BJ (cell line): ENCODE measurements at regions not wholly inside any gene's neighbourhood (a gene's known extent, or its start where the extent isn't known, plus 50 kb on each side); places are given as distances from the start of the nearest gene placed in this dataset.

ENCODE experiments used
- CTCF ChIA-PET: fragments of 350-600 bp; formaldehyde crosslinking; extraction: SDS; loops from one replicate; lab custom pipeline; 2021; ENCODE audit warnings: antibody characterized with exemption, inconsistent platforms; lab: Yijun Ruan, JAX
- POLR2A ChIA-PET: fragments of 300-600 bp; sonication (Branson Sonifier 250); formaldehyde crosslinking; extraction: SDS; loops from one replicate; lab custom pipeline; 2021; ENCODE audit warnings: antibody characterized with exemption; lab: Charles Lee
- DNase-seq: peaks from one replicate; pipeline ENCODE4 v3.0.0-alpha.2; 2011; ENCODE audit warnings: low read depth
- H3K27me3 ChIP-seq: 2 replicates; pipeline ENCODE4 v1.6.0; 2011; ENCODE audit warnings: low read length; ENCODE audit not compliant: control insufficient read depth, insufficient read depth
- H3K36me3 ChIP-seq: 2 replicates; pipeline ENCODE4 v1.5.1; 2011; ENCODE audit warnings: low read length; ENCODE audit not compliant: control insufficient read depth, insufficient read depth
- H3K4me3 ChIP-seq: 2 replicates; pipeline ENCODE4 v1.5.1; 2011; ENCODE audit warnings: low read depth, mild to moderate bottlenecking, control low read depth, low read length
- CTCF ChIP-seq: IDR thresholded peaks from 2 replicates; pipeline ENCODE4 v1.5.1; 2011; ENCODE audit warnings: low read depth, mild to moderate bottlenecking, control low read depth, inconsistent platforms, low read length, moderate library complexity; ENCODE audit not compliant: insufficient read depth

- CTCF ChIA-PET = interaction anchor here (0.5 kb wide), 1 partner anchor 19 kb away, joined by 3 read pairs; no protein-coding TSS in a partner anchor
- no peaks in the 10 kb centered on the region for H3K27me3 ChIP-seq
- POLR2A ChIA-PET = interaction anchor here (0.7 kb wide), 1 partner anchor 1088 kb away, joined by 4 read pairs; no protein-coding TSS in a partner anchor
- no peak for DNase-seq
- H3K36me3 ChIP-seq = no peaks in the 10 kb centered on the region
- no peak for TF ChIP-seq CTCF
- H3K4me3 ChIP-seq = no peak overlapping the region
Observed at GRCh38 chr3:153680526-153680925, 440.7 kb upstream of the ARHGEF26 start.

- Histone ChIP-seq H3K4me3 (no peak overlapping the region), H3K27me3 (no peaks in the 10 kb centered on the region), H3K36me3 (no peaks in the 10 kb centered on the region)
- TF ChIP-seq CTCF = no peak
- POLR2A ChIA-PET = no interaction called here
- CTCF ChIA-PET = interaction anchor here (0.5 kb wide), 1 partner anchor 338 kb away, joined by 4 read pairs; no protein-coding TSS in a partner anchor
- DNase-seq = no peak
Observed at GRCh38 chr3:153681057-153681456, 440.1 kb upstream of the ARHGEF26 start.

- no peak for TF ChIP-seq CTCF
- Histone ChIP-seq H3K4me3 (no peak overlapping the region), H3K27me3 (no peaks in the 10 kb centered on the region), H3K36me3 (no peaks in the 10 kb centered on the region)
- ChIA-PET POLR2A (no interaction called here), CTCF (interaction anchor here (1.4 kb wide), 1 partner anchor 12 kb away, joined by 6 read pairs; no protein-coding TSS in a partner anchor)
- no peak for DNase-seq
Observed at GRCh38 chr3:153688301-153689120, 432.7 kb upstream of the ARHGEF26 start.

- H3K36me3 ChIP-seq = no peaks in the 10 kb centered on the region
- H3K4me3 ChIP-seq = no peak overlapping the region
- TF ChIP-seq CTCF = no peak
- ChIA-PET CTCF (no interaction called here), POLR2A (no interaction called here)
- no peaks in the 10 kb centered on the region for H3K27me3 ChIP-seq
- no peak for DNase-seq
Observed at GRCh38 chr3:153693207-153693606, 428.0 kb upstream of the ARHGEF26 start.

GRCh38 chr3:153702106-153702505 is 419.1 kb upstream of the ARHGEF26 start:
- ChIA-PET CTCF (no interaction called here), POLR2A (no interaction called here)
- no peak for DNase-seq
- Histone ChIP-seq H3K27me3 (no peaks in the 10 kb centered on the region), H3K36me3 (no peaks in the 10 kb centered on the region), H3K4me3 (no peak overlapping the region)
- no peak for TF ChIP-seq CTCF
